ENCODE measurements at regions not wholly inside any gene's neighbourhood (a gene's known extent, or its start where the extent isn't known, plus 50 kb on each side); places are given as distances from the start of the nearest gene placed in this dataset.

DNA sequence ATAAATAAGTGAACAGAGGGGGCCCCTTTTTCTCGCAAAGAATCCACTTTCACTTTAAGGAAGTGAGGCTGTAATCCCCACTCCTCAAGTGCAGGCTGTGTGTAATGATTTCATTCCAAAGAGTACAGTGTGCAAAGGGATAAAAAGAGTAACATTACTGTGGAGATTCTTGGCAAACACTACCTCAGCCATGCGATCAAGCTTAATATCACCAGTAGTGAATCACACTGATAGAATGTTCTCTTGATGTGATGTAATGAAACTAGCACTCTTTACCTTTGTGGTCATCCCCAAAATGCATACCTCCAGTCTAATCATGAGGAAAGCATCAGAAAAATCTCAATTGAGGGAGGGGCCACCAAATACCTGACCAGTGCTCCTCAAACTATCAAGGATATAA lies 246.1 kb upstream of the CHORDC1 start:
- no peak for TF ChIP-seq POLR2A (IDR thresholded peaks at IDR 0.05; ENCODE audit: low read depth, low read length)
- TF ChIP-seq MAFK (IDR thresholded peaks at IDR 0.05; ENCODE audit: low read depth, low read length), result no peak
- TF ChIP-seq, protein P1, sequence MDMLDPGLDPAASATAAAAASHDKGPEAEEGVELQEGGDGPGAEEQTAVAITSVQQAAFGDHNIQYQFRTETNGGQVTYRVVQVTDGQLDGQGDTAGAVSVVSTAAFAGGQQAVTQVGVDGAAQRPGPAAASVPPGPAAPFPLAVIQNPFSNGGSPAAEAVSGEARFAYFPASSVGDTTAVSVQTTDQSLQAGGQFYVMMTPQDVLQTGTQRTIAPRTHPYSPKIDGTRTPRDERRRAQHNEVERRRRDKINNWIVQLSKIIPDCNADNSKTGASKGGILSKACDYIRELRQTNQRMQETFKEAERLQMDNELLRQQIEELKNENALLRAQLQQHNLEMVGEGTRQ (IDR thresholded peaks at IDR 0.05; ENCODE audit: low read depth, low read length), result no peak
- TF ChIP-seq, protein P2, sequence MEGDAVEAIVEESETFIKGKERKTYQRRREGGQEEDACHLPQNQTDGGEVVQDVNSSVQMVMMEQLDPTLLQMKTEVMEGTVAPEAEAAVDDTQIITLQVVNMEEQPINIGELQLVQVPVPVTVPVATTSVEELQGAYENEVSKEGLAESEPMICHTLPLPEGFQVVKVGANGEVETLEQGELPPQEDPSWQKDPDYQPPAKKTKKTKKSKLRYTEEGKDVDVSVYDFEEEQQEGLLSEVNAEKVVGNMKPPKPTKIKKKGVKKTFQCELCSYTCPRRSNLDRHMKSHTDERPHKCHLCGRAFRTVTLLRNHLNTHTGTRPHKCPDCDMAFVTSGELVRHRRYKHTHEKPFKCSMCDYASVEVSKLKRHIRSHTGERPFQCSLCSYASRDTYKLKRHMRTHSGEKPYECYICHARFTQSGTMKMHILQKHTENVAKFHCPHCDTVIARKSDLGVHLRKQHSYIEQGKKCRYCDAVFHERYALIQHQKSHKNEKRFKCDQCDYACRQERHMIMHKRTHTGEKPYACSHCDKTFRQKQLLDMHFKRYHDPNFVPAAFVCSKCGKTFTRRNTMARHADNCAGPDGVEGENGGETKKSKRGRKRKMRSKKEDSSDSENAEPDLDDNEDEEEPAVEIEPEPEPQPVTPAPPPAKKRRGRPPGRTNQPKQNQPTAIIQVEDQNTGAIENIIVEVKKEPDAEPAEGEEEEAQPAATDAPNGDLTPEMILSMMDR (conservative IDR thresholded peaks at IDR 0.05; ENCODE audit: low read depth, low read length), result no peak
- TF ChIP-seq BHLHE40 (IDR thresholded peaks at IDR 0.05; ENCODE audit: low read depth, low read length), result no peak
- TF ChIP-seq FOS (IDR thresholded peaks at IDR 0.05; ENCODE audit: low read depth, low read length), result no peak
- TF ChIP-seq CEBPB (IDR thresholded peaks at IDR 0.05; ENCODE audit: low read depth, low read length), result no peak
- no peak for TF ChIP-seq MXI1 (IDR thresholded peaks at IDR 0.05; ENCODE audit: borderline replicate concordance, low read depth, low read length)
- no peak for TF ChIP-seq CHD1 (IDR thresholded peaks at IDR 0.05; ENCODE audit: low read depth, low read length)

Data from IMR-90 (cell line).